ENCODE measurements at regions not wholly inside any gene's neighbourhood (a gene's known extent, or its start where the extent isn't known, plus 50 kb on each side); places are given as distances from the start of the nearest gene placed in this dataset.
"Not testable (repeated sequence)": the region's sequence is repeated elsewhere in the genome, so short reads cannot be mapped to it uniquely, and the experiment has no call there.

GRCh38 chr4:132707955-132708354 is 441.1 kb upstream of the PCDH10 start:
- TF ChIP-seq POLR2A (IDR thresholded peaks at IDR 0.05; ENCODE audit: low read length), result no peak
- no peak for TF ChIP-seq GATA1 (IDR thresholded peaks at IDR 0.05; ENCODE audit: low read depth, low read length)
- DNase-seq, result no peak

GRCh38 chr4:132709056-132709455 is 440.0 kb upstream of the PCDH10 start:
- DNase-seq, result no peak
- TF ChIP-seq POLR2A (IDR thresholded peaks at IDR 0.05; ENCODE audit: low read length), result no peak
- TF ChIP-seq GATA1 (IDR thresholded peaks at IDR 0.05; ENCODE audit: low read depth, low read length), result no peak

DNA sequence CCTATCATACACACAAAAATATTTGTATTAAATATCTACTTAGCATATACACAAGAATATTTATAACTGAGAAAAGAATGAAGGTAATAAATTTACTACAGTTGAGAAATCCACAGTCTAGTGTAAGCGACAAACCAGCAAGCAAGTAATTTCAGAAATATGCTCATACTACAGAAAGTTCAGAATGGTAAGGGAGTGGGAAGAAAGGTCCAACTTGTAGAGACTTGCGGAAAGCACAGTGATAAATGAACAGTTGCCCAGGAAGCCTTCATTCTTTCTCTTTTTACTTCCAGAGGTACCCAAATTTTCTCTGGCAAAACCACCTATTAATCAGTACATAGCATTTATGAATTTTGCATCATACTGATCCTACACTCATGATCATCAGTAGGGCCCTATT is 438.1 kb upstream of the PCDH10 start:
- TF ChIP-seq GATA1 (IDR thresholded peaks at IDR 0.05; ENCODE audit: low read depth, low read length), result no peak
- no peak for TF ChIP-seq POLR2A (IDR thresholded peaks at IDR 0.05; ENCODE audit: low read length)
- no peak for DNase-seq

DNA sequence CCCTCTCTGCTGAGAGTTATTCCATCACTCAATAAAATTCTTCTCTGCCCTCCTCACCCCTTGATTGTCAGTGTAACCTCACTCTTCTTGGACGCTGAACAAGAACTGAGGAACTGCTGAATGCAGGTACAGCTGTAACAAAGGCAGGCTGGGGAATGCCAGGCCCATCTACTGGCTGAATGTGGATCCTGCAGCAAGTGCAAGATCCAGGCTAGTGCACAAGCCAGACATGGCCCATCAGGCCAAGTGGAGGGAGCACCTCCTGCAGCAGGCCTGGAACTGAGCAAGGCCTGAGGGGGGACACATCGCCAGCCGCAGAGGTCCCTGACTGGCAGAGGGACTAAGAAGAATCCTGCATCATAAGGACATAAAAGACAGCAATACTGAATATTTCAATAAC is 411.8 kb upstream of the PCDH10 start:
- DNase-seq, result no peak
- no peak for TF ChIP-seq POLR2A (IDR thresholded peaks at IDR 0.05; ENCODE audit: low read length)
- TF ChIP-seq GATA1 (IDR thresholded peaks at IDR 0.05; ENCODE audit: low read depth, low read length), result no peak

GRCh38 chr4:132759199-132759780 is 389.8 kb upstream of the PCDH10 start:
- TF ChIP-seq GATA1 (IDR thresholded peaks at IDR 0.05; ENCODE audit: low read depth, low read length) (no peak), POLR2A (IDR thresholded peaks at IDR 0.05; ENCODE audit: low read length) (no peak)
- no peak for DNase-seq

DNA sequence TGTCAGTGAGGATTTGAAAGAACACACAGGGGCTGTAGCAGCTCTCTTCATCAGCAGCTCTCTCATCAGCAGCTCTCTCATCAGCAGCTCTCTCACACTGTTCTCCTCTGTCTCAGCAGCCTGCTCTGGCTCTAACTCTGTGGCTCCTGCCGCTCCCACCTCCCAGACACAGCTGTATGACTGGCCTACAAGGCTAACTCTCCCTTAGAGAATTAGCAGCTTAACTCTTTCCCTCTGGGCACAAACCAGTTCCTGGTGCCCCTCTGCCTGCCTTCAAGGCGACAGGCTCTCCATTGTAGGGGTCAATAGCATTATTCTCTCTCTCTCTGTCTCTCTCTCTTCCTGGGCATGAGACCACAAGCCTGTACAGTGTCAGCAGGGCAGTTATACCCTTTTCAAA is 385.6 kb upstream of the PCDH10 start:
- DNase-seq, result no peak
- TF ChIP-seq POLR2A (IDR thresholded peaks at IDR 0.05; ENCODE audit: low read length) (no peak), GATA1 (IDR thresholded peaks at IDR 0.05; ENCODE audit: low read depth, low read length) (no peak)

- TF ChIP-seq GATA1 (IDR thresholded peaks at IDR 0.05; ENCODE audit: low read depth, low read length), result no peak
- TF ChIP-seq POLR2A (IDR thresholded peaks at IDR 0.05; ENCODE audit: low read length), result no peak
- DNase-seq, result no peak
Measured at GRCh38 chr4:132767901-132768300, 381.2 kb upstream of the PCDH10 start.

DNA sequence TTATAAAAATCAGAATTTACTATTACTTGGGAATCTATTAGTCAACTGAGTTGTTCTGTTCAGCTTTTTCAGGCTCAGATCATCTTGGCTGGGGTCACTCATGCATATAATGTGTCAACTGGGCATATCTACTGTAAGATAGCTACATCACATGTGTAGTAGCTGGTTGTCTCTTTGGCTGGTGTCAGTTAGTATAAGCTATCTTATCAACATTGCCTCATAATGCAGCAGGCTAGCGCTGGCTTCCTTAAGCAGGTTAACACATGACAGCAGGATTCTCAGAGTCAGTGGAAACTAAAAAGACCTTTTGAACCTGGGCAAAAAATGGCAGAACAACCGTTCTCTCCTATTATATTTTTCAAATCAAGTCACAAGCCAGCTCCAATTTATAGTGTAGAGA is 378.3 kb upstream of the PCDH10 start:
- TF ChIP-seq GATA1 (IDR thresholded peaks at IDR 0.05; ENCODE audit: low read depth, low read length), result no peak
- TF ChIP-seq POLR2A (IDR thresholded peaks at IDR 0.05; ENCODE audit: low read length), result no peak
- DNase-seq, result no peak

DNA sequence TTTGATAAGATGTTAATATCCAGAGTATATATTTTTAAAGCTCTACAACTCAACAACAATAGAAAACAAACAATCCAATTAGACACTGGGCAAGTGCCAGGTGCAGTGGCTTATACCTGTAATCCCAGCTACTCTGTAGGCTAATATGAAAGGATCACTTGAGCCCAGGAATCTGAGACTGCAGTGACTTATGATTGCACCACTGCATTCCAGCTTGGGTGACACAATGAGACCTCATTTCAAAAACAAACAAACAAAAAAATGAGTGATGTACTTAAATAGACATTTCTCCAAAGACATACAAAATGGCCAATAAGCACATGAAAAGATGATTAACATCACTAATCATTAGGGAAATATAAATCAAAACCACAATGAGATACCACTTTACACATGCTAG is 356.8 kb upstream of the PCDH10 start:
- no peak for DNase-seq
- TF ChIP-seq POLR2A (IDR thresholded peaks at IDR 0.05; ENCODE audit: low read length) (no peak), GATA1 (IDR thresholded peaks at IDR 0.05; ENCODE audit: low read depth, low read length) (no peak)

DNA sequence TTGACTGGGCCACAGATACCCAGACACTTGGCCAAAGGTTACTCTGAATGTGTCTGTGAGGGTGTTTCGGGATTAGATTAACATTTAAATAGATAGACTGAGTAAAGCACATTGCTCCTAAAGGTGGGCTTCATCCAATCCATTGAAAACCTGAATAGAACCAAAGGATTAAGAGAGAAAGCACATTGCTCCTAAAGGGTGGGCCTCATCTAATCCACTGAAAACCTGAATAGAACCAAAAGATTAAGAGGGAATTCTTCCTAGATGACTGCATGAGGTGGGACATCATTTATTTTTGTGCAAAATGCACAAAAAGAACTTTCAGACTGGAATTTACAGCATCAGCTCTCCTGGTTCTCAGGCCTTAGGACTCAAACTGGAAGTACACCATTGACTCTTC is 351.2 kb upstream of the PCDH10 start:
- DNase-seq, result no peak
- TF ChIP-seq POLR2A (IDR thresholded peaks at IDR 0.05; ENCODE audit: low read length), result no peak
- TF ChIP-seq GATA1 (IDR thresholded peaks at IDR 0.05; ENCODE audit: low read depth, low read length), result no peak

DNA sequence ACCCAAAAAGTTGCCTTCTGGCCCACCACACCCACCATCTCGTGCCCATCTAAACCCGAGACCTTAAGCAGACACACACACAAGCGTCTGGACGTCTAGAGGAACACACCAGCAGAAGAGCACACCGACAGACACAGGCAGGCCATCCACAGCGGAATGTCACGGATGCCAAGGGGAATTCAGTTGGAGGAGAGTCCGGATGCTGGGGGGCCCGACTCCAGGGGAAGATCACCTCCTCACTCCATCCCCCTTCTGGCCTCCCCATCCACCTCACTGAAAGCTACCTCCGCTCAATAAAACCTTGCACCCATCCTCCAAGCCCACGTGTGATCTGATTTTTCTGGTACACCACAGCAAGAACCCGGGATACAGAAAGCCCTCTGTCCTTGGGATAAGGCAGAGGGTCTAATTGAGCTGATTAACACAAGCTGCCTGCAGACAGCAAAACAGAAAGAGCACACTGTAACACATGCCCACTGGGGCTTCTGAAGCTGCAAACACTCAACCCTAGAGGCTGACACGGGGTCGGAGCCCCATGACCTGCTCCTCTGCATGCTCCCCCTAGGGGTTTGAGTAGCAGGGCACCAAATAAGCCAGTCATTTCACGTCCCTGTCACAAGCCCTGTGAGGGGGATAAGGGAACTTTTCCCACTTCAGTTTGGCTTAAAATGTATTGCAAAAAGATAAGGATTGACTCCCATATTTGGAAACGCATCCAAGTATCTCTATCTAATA is 339.6 kb upstream of the PCDH10 start:
- TF ChIP-seq GATA1 (IDR thresholded peaks at IDR 0.05; ENCODE audit: low read depth, low read length), result no peak
- TF ChIP-seq POLR2A (IDR thresholded peaks at IDR 0.05; ENCODE audit: low read length), result no peak
- DNase-seq, result no peak

GRCh38 chr4:132813061-132813460 is 336.0 kb upstream of the PCDH10 start:
- DNase-seq, result not testable (repeated sequence)

- no peak for DNase-seq
- TF ChIP-seq GATA1 (IDR thresholded peaks at IDR 0.05; ENCODE audit: low read depth, low read length), result no peak
- no peak for TF ChIP-seq POLR2A (IDR thresholded peaks at IDR 0.05; ENCODE audit: low read length)
Measured at GRCh38 chr4:132818091-132818490, 331.0 kb upstream of the PCDH10 start.

DNA sequence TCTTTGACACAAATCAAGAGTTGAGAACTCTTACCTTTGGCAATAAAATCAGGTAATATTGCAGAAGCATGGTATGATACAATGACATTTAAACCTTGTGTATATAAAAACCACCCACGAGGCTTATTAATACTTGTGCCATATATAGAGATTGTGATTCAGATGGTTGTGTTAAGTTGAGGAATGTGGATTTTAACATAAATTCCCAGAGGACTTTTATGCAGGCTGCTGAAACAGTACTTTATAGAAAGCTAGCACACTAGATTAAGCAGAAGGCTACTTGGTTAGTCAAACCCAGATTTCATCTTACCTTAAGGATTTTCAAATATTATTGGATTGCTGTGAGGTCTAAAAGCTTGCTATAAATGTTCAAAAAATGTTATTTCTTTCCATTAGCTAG is 325.7 kb upstream of the PCDH10 start:
- TF ChIP-seq POLR2A (IDR thresholded peaks at IDR 0.05; ENCODE audit: low read length) (no peak), GATA1 (IDR thresholded peaks at IDR 0.05; ENCODE audit: low read depth, low read length) (no peak)
- DNase-seq, result no peak

DNA sequence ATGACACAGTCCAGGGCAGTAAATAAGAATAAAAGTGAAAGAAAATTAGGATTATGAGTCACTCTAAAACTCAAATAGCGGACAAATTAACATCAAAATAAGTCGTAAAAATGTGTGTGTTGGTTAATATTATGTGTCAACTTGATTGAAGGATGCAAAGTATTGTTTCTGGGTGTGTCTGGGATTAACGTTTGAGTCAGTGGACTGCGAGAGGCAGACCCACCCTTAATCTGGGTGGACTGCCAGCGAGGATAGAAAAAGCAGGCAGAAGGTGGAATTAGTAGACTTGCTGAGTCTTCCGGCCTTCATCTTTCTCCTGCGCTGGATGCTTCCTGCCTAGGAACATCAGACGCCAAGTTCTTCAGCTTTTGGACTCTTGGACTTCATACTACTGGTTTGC is 324.3 kb upstream of the PCDH10 start:
- no peak for DNase-seq
- TF ChIP-seq POLR2A (IDR thresholded peaks at IDR 0.05; ENCODE audit: low read length), result no peak
